DND-41 (cell line): ENCODE measurements at regions not wholly inside any gene's neighbourhood (a gene's known extent, or its start where the extent isn't known, plus 50 kb on each side); places are given as distances from the start of the nearest gene placed in this dataset.

ENCODE experiments used
- ATAC-seq: fragments of 200-7000 bp; cut with Tn5 transposase; 3 replicates; pipeline ENCODE4 v1.9.1; 2021; ENCODE audit warnings: low read depth; ENCODE audit not compliant: insufficient read depth
- DNase-seq: peaks from one replicate; pipeline ENCODE4 v3.0.0-alpha.2; 2020
- H2AFZ ChIP-seq: 2 replicates; pipeline ENCODE4 v1.6.0; 2012; ENCODE audit warnings: low read depth, low read length
- H3K27ac ChIP-seq: 2 replicates; pipeline ENCODE4 v1.5.1; 2012; ENCODE audit warnings: low read length, inconsistent platforms
- H3K27me3 ChIP-seq: fragments of 200-600 bp; sonication (generic); 2 replicates; pipeline ENCODE4 v1.6.0; 2012; ENCODE audit warnings: low read length, mild to moderate bottlenecking, inconsistent platforms; ENCODE audit not compliant: insufficient read depth, poor library complexity
- H3K36me3 ChIP-seq: 2 replicates; pipeline ENCODE4 v1.5.1; 2012; ENCODE audit warnings: low read length, inconsistent platforms; ENCODE audit not compliant: insufficient read depth
- H3K4me1 ChIP-seq: 2 replicates; pipeline ENCODE4 v1.5.1; 2012; ENCODE audit warnings: mild to moderate bottlenecking, low read length; ENCODE audit not compliant: insufficient read depth
- H3K4me2 ChIP-seq: 2 replicates; pipeline ENCODE4 v1.6.0; 2012; ENCODE audit warnings: mild to moderate bottlenecking, moderate library complexity, low read length, inconsistent platforms; ENCODE audit not compliant: insufficient read depth
- H3K4me3 ChIP-seq, 2 experiments: fragments of 200-600 bp in 1 of 2; shearing (Covaris generic) in 1 of 2; 2 replicates each; pipeline ENCODE4 v1.5.1; 2012 to 2016; ENCODE audit warnings: inconsistent platforms in 2 of 2, low read length in 2 of 2, mild to moderate bottlenecking in 2 of 2, low read depth in 1 of 2, moderate library complexity in 1 of 2
- H3K79me2 ChIP-seq: 2 replicates; pipeline ENCODE4 v1.6.0; 2012; ENCODE audit warnings: low read length, inconsistent platforms; ENCODE audit not compliant: insufficient read depth
- H3K9ac ChIP-seq: 2 replicates; pipeline ENCODE4 v1.6.0; 2012; ENCODE audit warnings: low read depth, mild to moderate bottlenecking, inconsistent platforms, low read length, moderate library complexity
- H3K9me3 ChIP-seq: 2 replicates; pipeline ENCODE4 v1.5.1; 2012; ENCODE audit warnings: low read length, moderate library complexity, mild to moderate bottlenecking, inconsistent platforms; ENCODE audit not compliant: insufficient read depth, severe bottlenecking
- H4K20me1 ChIP-seq: 2 replicates; pipeline ENCODE4 v1.6.0; 2012; ENCODE audit warnings: low read length; ENCODE audit not compliant: insufficient read depth
- CTCF ChIP-seq: IDR thresholded peaks from 2 replicates; pipeline ENCODE4 v1.5.1; 2012; ENCODE audit warnings: borderline replicate concordance, low read length, moderate library complexity, mild to moderate bottlenecking; ENCODE audit not compliant: poor library complexity, severe bottlenecking; ENCODE audit errors: extremely low read depth
- EZH2 ChIP-seq: IDR thresholded peaks from 3 replicates; pipeline ENCODE4 v1.6.1; 2012; ENCODE audit warnings: borderline replicate concordance, low read depth, mild to moderate bottlenecking, moderate library complexity, low read length, inconsistent platforms; ENCODE audit not compliant: severe bottlenecking

GRCh38 chr2:145190031-145190703 lies 670.2 kb upstream of the ZEB2 start:
- Histone ChIP-seq H3K27me3 (no peaks in the 10 kb centered on the region), H3K4me2 (no peak overlapping the region), H2AFZ (no peak overlapping the region), H3K4me1 (peaks cover 7% of the 10 kb centered on the region), H3K79me2 (no peaks in the 10 kb centered on the region), H3K27ac (no peak overlapping the region), H3K9ac (no peak overlapping the region), H3K36me3 (no peaks in the 10 kb centered on the region), H4K20me1 (no peaks in the 10 kb centered on the region), H3K4me3 (no peak overlapping the region), H3K9me3 (no peaks in the 10 kb centered on the region)
- no peak for TF ChIP-seq EZH2
- TF ChIP-seq CTCF: no peak
- ATAC-seq: no peak
- DNase-seq: no peak

- TF ChIP-seq CTCF (peak; percentile 22), EZH2 (no peak)
- peaks cover 10% of the 10 kb centered on the region for H3K4me1 ChIP-seq
- H4K20me1 ChIP-seq: no peaks in the 10 kb centered on the region
- DNase-seq (no peak), ATAC-seq (no peak)
- H3K79me2 ChIP-seq: no peaks in the 10 kb centered on the region
- H2AFZ ChIP-seq: no peak overlapping the region
- no peak overlapping the region for H3K4me2 ChIP-seq
- no peak overlapping the region for H3K27ac ChIP-seq
- H3K9ac ChIP-seq: no peak overlapping the region
- no peak overlapping the region for H3K4me3 ChIP-seq
- H3K9me3 ChIP-seq: no peaks in the 10 kb centered on the region
- no peaks in the 10 kb centered on the region for H3K27me3 ChIP-seq
- H3K36me3 ChIP-seq: no peaks in the 10 kb centered on the region
These were observed 666.4 kb upstream of the ZEB2 start for GRCh38 chr2:145186303-145186702.

GRCh38 chr2:145185696-145186095 lies 665.8 kb upstream of the ZEB2 start:
- H3K27me3 ChIP-seq: no peaks in the 10 kb centered on the region
- no peak for ATAC-seq
- H3K4me1 ChIP-seq: peaks cover 10% of the 10 kb centered on the region
- H3K4me2 ChIP-seq: no peak overlapping the region
- H3K9me3 ChIP-seq: no peaks in the 10 kb centered on the region
- H3K36me3 ChIP-seq: no peaks in the 10 kb centered on the region
- H3K9ac ChIP-seq: no peak overlapping the region
- H3K79me2 ChIP-seq: no peaks in the 10 kb centered on the region
- H3K4me3 ChIP-seq: no peak overlapping the region
- no peak for TF ChIP-seq CTCF
- no peak for TF ChIP-seq EZH2
- 0 out of 2 replicates have a peak overlapping the region, but pooled peaks have one; percentile 25 for H2AFZ ChIP-seq
- no peak for DNase-seq
- no peaks in the 10 kb centered on the region for H4K20me1 ChIP-seq
- H3K27ac ChIP-seq: no peak overlapping the region
